ENCODE measurements at regions not wholly inside any gene's neighbourhood (a gene's known extent, or its start where the extent isn't known, plus 50 kb on each side); places are given as distances from the start of the nearest gene placed in this dataset.

- TF ChIP-seq, protein P1, sequence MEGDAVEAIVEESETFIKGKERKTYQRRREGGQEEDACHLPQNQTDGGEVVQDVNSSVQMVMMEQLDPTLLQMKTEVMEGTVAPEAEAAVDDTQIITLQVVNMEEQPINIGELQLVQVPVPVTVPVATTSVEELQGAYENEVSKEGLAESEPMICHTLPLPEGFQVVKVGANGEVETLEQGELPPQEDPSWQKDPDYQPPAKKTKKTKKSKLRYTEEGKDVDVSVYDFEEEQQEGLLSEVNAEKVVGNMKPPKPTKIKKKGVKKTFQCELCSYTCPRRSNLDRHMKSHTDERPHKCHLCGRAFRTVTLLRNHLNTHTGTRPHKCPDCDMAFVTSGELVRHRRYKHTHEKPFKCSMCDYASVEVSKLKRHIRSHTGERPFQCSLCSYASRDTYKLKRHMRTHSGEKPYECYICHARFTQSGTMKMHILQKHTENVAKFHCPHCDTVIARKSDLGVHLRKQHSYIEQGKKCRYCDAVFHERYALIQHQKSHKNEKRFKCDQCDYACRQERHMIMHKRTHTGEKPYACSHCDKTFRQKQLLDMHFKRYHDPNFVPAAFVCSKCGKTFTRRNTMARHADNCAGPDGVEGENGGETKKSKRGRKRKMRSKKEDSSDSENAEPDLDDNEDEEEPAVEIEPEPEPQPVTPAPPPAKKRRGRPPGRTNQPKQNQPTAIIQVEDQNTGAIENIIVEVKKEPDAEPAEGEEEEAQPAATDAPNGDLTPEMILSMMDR (conservative IDR thresholded peaks at IDR 0.05; ENCODE audit: low read length) = no peak
- no peak for TF ChIP-seq EZH2phosphoT487 (IDR thresholded peaks at IDR 0.05; ENCODE audit: borderline replicate concordance, low read depth, low read length)
Measured at GRCh38 chr13:80447747-80448146, 106.8 kb upstream of the SPRY2 start.
